K562 (cell line): ENCODE measurements at regions not wholly inside any gene's neighbourhood (a gene's known extent, or its start where the extent isn't known, plus 50 kb on each side); places are given as distances from the start of the nearest gene placed in this dataset.
"Not testable (repeated sequence)": the region's sequence is repeated elsewhere in the genome, so short reads cannot be mapped to it uniquely, and the experiment has no call there.

Experiments used
- ATAC-seq: fragments of 200-7000 bp; cut with Tn5 transposase; 3 replicates; pipeline ENCODE4 v1.9.1; 2020; ENCODE audit warnings: moderate library complexity
- BruUV-seq: library from RNA; stranded (reverse); fragments of 400-500 nt; replicated peaks from 2 replicates; lab custom pipeline; 2021; lab: Mats Ljungman, UMichigan
- CTCF ChIA-PET: fragments of 300-600 bp; formaldehyde crosslinking; extraction: SDS; loops from one replicate; lab custom pipeline; 2021; ENCODE audit warnings: low intra/inter-chr PET ratio; lab: Yijun Ruan, JAX
- POLR2A ChIA-PET: fragments of 300-600, 350-650 bp; sonication (Branson Sonifier 250); formaldehyde crosslinking; extraction: SDS; loops from one replicate; lab custom pipeline; 2021; ENCODE audit warnings: antibody characterized with exemption, inconsistent platforms; lab: Yijun Ruan, JAX
- DNase-seq, 4 experiments: peaks; one replicate each; pipeline versions ENCODE4 v3.0.0 to v3.0.0-alpha.2; 2011 to 2018; ENCODE audit warnings: low spot score in 3 of 4, mixed read lengths in 3 of 4; ENCODE audit errors: extremely low read depth in 1 of 4
- FAIRE-seq: peaks from 2 replicates; lab custom pipeline; 2011; peaks lifted over from hg19 to GRCh38; lab: Jason Lieb, UNC
- H2AFZ ChIP-seq: 2 replicates; pipeline ENCODE4 v1.6.0; 2011; ENCODE audit warnings: low read depth, low read length, control low read depth, inconsistent platforms
- H3K27ac ChIP-seq: fragments of 200-600 bp; 3 replicates; pipeline ENCODE4 v1.8.0; 2011; ENCODE audit warnings: low read depth, mild to moderate bottlenecking, control low read depth, inconsistent platforms, low read length, moderate library complexity, mixed read lengths; ENCODE audit errors: extremely low read depth
- H3K27me3 ChIP-seq, 2 experiments: fragments of 300-600 bp in 1 of 2; 2 replicates in 1 of 2; 3 replicates in 1 of 2; pipeline versions ENCODE4 v1.6.0 to v1.8.0; 2011; ENCODE audit warnings: inconsistent platforms in 2 of 2, low read length in 2 of 2, mild to moderate bottlenecking in 1 of 2, mixed read lengths in 1 of 2, moderate library complexity in 1 of 2; ENCODE audit not compliant: control insufficient read depth in 2 of 2, insufficient read depth in 2 of 2
- H3K36me3 ChIP-seq: fragments of 300-600 bp; 3 replicates; pipeline ENCODE4 v1.8.0; 2011; ENCODE audit warnings: mild to moderate bottlenecking, low read length, inconsistent platforms; ENCODE audit not compliant: control insufficient read depth, insufficient read depth
- H3K4me1 ChIP-seq, 2 experiments: fragments of 200-600 bp in 1 of 2; replicated peaks in 1 of 2; 2 replicates in 1 of 2; 3 replicates in 1 of 2; pipeline versions ENCODE4 v1.5.1 to v1.8.0; 2011; ENCODE audit warnings: inconsistent platforms in 2 of 2, low read length in 2 of 2, mild to moderate bottlenecking in 1 of 2, mixed read lengths in 1 of 2, moderate library complexity in 1 of 2; ENCODE audit not compliant: control insufficient read depth in 2 of 2, insufficient read depth in 2 of 2
- H3K4me2 ChIP-seq: 2 replicates; pipeline ENCODE4 v1.6.1; 2011; ENCODE audit warnings: low read length, control low read depth, inconsistent platforms, mixed read lengths; ENCODE audit not compliant: insufficient read depth
- H3K4me3 ChIP-seq: fragments of 200-600 bp; sonication (generic), shearing (Covaris generic); 2 replicates; pipeline ENCODE4 v1.5.1; 2016; ENCODE audit warnings: control low read depth, inconsistent platforms
- H3K79me2 ChIP-seq: fragments of 200-600 bp; 3 replicates; pipeline ENCODE4 v1.8.0; 2011; ENCODE audit warnings: low read length, inconsistent platforms; ENCODE audit not compliant: control insufficient read depth, insufficient read depth
- H3K9ac ChIP-seq, 2 experiments: 2 replicates each; pipeline versions ENCODE4 v1.6.0 to v1.6.1; 2011; ENCODE audit warnings: low read depth in 2 of 2, low read length in 2 of 2, control low read depth in 1 of 2, inconsistent platforms in 1 of 2, mild to moderate bottlenecking in 1 of 2, mixed read lengths in 1 of 2; ENCODE audit not compliant: insufficient read depth in 1 of 2
- H3K9me1 ChIP-seq: one replicate; pipeline ENCODE4 v1.6.0; 2011; ENCODE audit warnings: inconsistent platforms, mild to moderate bottlenecking, low read length, moderate library complexity; ENCODE audit not compliant: control insufficient read depth, insufficient read depth
- H3K9me3 ChIP-seq: replicated peaks from 2 replicates; pipeline ENCODE4 v1.5.1; 2011; ENCODE audit warnings: low read depth, low read length, inconsistent platforms; ENCODE audit not compliant: control insufficient read depth, insufficient read depth
- H4K20me1 ChIP-seq: replicated peaks from 2 replicates; pipeline ENCODE4 v1.6.1; 2011; ENCODE audit warnings: low read length, inconsistent platforms, mixed read lengths; ENCODE audit not compliant: control insufficient read depth, insufficient read depth
- WGBS: fragments of 100-300 bp; shearing (Covaris generic); methylation state at CpG from one replicate; pipeline ENCODE4 v1.1.6; 2016; ENCODE audit warnings: low coverage, mixed read lengths; ENCODE audit not compliant: insufficient coverage; ENCODE audit errors: missing lambda C conversion rate; 5-methylcytosine and 5-hydroxymethylcytosine counted together
- in situ Hi-C: fragments of 300-500 bp; cut with MboI; formaldehyde crosslinking; loops from 4 replicates; pipeline ENCODE4 v1.15.0; 2018; ENCODE audit warnings: inconsistent platforms, mixed read lengths
- intact Hi-C: fragments of 100-400 bp; cut with micrococcal nuclease; formaldehyde crosslinking; loops from 2 replicates; pipeline ENCODE4 v1.14.2; 2022

DNA sequence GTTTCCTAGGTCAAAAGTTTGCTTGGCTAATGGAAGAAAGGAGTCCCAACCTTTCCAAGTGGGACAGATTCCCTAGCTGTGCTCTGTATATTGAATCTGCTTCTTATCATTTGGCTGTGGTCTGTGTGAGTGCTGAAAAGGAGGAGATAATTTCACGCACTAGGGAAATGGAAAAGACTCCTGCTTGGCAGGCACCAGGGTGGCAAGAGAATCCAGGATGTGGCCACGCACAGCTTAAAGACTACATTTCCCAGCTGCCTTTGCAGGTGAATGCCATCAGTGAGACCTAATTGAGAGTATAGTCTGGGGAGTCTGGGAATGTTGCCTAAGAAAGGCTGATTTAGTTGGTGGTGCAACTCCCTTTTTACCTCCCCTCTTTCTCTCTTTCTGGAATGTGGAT lies 253.5 kb upstream of the PLGLB1 start:
- in situ Hi-C loops, ATAC-seq, H4K20me1 ChIP-seq, H3K9ac ChIP-seq, POLR2A ChIA-PET, intact Hi-C loops, CTCF ChIA-PET, H3K9me1 ChIP-seq, DNase-seq, H3K27me3 ChIP-seq, H3K36me3 ChIP-seq, H2AFZ ChIP-seq, H3K9me3 ChIP-seq, H3K4me3 ChIP-seq, H3K4me2 ChIP-seq, BruUV-seq, H3K79me2 ChIP-seq, H3K4me1 ChIP-seq, H3K27ac ChIP-seq: not testable (repeated sequence)
- FAIRE-seq = peak; percentile 63
- WGBS = 29% methylated on average over 1 of the region's 2 CpGs

DNA sequence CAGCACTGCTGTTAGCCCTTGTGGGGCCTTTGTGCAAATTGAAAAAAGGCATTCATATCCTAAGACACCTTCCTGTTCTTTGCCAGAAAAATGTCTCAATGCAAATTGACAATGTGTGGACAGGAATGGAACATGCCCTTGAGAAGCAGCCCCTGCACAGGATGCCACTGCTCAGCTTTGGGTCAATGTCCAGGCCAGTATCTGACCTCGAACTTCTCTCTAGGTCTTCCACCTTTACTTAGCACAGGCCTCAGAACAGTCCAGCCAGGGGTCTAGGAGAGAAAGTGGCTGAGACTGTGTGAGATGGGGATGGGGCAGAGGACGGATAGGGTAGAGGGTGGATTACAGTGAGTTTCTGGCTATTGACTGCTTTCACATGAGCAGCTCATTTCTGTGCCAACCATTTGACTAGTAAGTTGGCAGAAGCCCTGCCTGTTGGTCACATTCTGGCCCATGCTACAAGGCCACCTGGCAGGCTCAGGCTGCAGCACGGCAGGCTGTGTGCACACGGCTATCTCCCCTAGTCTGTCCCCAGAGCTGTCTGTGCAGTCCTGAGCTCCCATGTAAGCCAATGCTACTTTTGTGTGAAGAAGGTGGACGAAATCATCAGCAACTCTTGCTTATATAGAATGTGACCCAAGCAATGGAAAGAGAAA lies 254.5 kb upstream of the PLGLB1 start:
- FAIRE-seq, H3K4me3 ChIP-seq, H2AFZ ChIP-seq, POLR2A ChIA-PET, H3K4me1 ChIP-seq, H3K9me1 ChIP-seq, intact Hi-C loops, H3K27ac ChIP-seq, H4K20me1 ChIP-seq, ATAC-seq, H3K36me3 ChIP-seq, H3K27me3 ChIP-seq, H3K79me2 ChIP-seq, H3K9ac ChIP-seq, CTCF ChIA-PET, in situ Hi-C loops, BruUV-seq, H3K9me3 ChIP-seq, DNase-seq, H3K4me2 ChIP-seq: not testable (repeated sequence)
- 0% methylated on average over 3 of the region's 5 CpGs for WGBS

DNA sequence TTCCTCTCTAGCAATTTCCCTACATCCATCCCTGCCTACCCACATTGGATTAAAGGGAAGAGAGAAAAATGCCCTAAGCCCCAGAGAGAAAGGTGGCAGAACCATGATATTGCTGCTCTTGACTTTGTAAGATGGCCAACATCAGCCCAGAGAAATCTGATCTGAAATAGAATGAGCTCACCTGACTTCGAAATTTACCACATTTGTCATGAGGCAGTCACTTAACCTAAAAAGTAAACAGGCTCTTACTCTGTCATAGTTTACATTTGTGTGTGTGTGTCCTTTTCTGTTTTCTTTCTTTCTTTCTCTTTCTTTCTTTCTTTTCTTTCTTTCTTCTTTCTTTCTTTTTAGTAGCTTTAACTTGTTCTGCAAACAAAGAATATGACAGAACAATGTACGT lies 255.0 kb upstream of the PLGLB1 start:
- BruUV-seq, H3K4me2 ChIP-seq, H3K27me3 ChIP-seq, H3K79me2 ChIP-seq, H3K9me1 ChIP-seq, H3K9ac ChIP-seq, intact Hi-C loops, in situ Hi-C loops, POLR2A ChIA-PET, ATAC-seq, H3K9me3 ChIP-seq, DNase-seq, H4K20me1 ChIP-seq, H3K36me3 ChIP-seq, H3K27ac ChIP-seq, H3K4me1 ChIP-seq, CTCF ChIA-PET, H3K4me3 ChIP-seq, H2AFZ ChIP-seq: not testable (repeated sequence)
- WGBS = 0% methylated on average over 1 of the region's 2 CpGs
- peak; percentile 67 for FAIRE-seq

GRCh38 chr2:87277734-87278133 lies 256.1 kb upstream of the PLGLB1 start:
- H3K27me3 ChIP-seq, H3K9me3 ChIP-seq, BruUV-seq, ATAC-seq, POLR2A ChIA-PET, DNase-seq, H3K4me1 ChIP-seq, CTCF ChIA-PET, H3K79me2 ChIP-seq, H3K36me3 ChIP-seq, H2AFZ ChIP-seq, H3K9me1 ChIP-seq, H3K4me2 ChIP-seq, FAIRE-seq, H3K27ac ChIP-seq, H3K4me3 ChIP-seq, in situ Hi-C loops, H4K20me1 ChIP-seq, H3K9ac ChIP-seq, intact Hi-C loops: not testable (repeated sequence)
- WGBS = no CpG with 5 or more reads among the region's 3 CpGs
